ENCODE measurements at regions not wholly inside any gene's neighbourhood (a gene's known extent, or its start where the extent isn't known, plus 50 kb on each side); places are given as distances from the start of the nearest gene placed in this dataset.

GRCh38 chr11:95563173-95563572 is 226.4 kb downstream of the FAM76B start:
- no CpG with 5 or more reads among the region's 2 CpGs for WGBS (ENCODE audit: extremely low coverage, insufficient coverage, low lambda C conversion rate)

DNA sequence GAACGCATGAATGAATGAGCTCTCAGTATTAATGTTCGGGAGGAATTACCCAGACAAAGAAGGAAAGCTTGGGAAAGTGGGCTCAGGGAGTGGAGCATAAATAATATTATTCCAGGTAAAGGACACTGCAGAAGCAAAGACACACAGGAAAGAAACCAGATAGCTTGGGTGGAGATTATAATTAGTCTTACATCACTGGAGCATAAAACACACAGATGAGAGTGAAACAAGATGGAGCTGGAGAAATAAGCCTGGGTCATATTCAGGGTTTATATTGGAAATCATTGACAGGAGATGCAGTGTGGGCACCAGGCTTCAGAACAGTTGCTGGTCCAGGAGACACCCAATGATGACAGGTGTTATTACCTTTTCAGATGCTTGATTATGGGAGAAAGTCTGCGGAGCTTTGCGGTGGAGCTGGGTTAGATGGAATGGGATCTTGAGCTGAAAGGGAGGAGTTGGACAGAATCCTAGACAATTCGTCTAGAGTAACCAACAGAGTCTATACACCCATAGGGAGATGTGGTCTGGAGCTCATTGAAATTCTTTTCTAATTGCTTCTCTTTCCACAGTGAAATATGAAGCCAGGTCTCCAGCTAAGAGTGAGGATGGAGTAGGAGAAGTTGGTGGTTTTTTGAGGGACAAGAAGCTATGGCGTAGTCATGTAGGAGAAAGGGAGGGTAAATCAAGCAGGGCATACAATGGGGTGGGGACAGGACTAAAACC is 227.2 kb downstream of the FAM76B start:
- Histone ChIP-seq H3K56ac (ENCODE audit: low read length) (no peak overlapping the region), H3K4ac (ENCODE audit: low read depth, low read length) (no peak overlapping the region), H3K27me3 (ENCODE audit: insufficient read depth, low read length, poor library complexity) (peaks cover 2% of the 10 kb centered on the region), H3K18ac (ENCODE audit: low read length) (no peak overlapping the region), H3K79me1 (ENCODE audit: low read length) (no peaks in the 10 kb centered on the region), H2BK15ac (replicated peaks; ENCODE audit: low read depth) (no peak overlapping the region), H3K36me3 (ENCODE audit: control insufficient read depth, insufficient read depth, low read length) (no peaks in the 10 kb centered on the region), H3K4me2 (ENCODE audit: low read length) (no peak overlapping the region), H3K23ac (ENCODE audit: low read length) (no peak overlapping the region), H3K79me2 (ENCODE audit: control insufficient read depth, insufficient read depth, low read length) (no peaks in the 10 kb centered on the region), H3K4me3 (ENCODE audit: low read length) (no peak overlapping the region), H4K5ac (ENCODE audit: low read length) (no peak overlapping the region), H3K9ac (ENCODE audit: low read length) (no peak overlapping the region), H4K8ac (ENCODE audit: low read depth, low read length) (no peak overlapping the region), H3K27ac (ENCODE audit: low read depth, low read length) (no peak overlapping the region), H2BK120ac (ENCODE audit: low read depth, low read length) (no peak overlapping the region), H3K4me1 (ENCODE audit: control insufficient read depth, low read depth, low read length) (no peaks in the 10 kb centered on the region), H2AK5ac (ENCODE audit: low read length) (no peak overlapping the region), H2BK5ac (ENCODE audit: low read length) (no peak overlapping the region)
- no CpG with 5 or more reads among the region's 6 CpGs for WGBS (ENCODE audit: extremely low coverage, insufficient coverage, low lambda C conversion rate)
- DNase-seq: no peak

More at GRCh38 chr11:95563173-95563572, 226.4 kb downstream of the FAM76B start:
- no peaks in the 10 kb centered on the region for H3K36me3 ChIP-seq (ENCODE audit: control insufficient read depth, insufficient read depth, low read length)
- no peak overlapping the region for H3K4ac ChIP-seq (ENCODE audit: low read depth, low read length)
- H3K4me1 ChIP-seq (ENCODE audit: control insufficient read depth, low read depth, low read length): no peaks in the 10 kb centered on the region
- H3K27ac ChIP-seq (ENCODE audit: low read depth, low read length): no peak overlapping the region
- peak; percentile 22 for DNase-seq
- no peak overlapping the region for H2BK15ac ChIP-seq (replicated peaks; ENCODE audit: low read depth)
- no peaks in the 10 kb centered on the region for H3K79me1 ChIP-seq (ENCODE audit: low read length)
- peaks cover 2% of the 10 kb centered on the region for H3K27me3 ChIP-seq (ENCODE audit: insufficient read depth, low read length, poor library complexity)
- no peak overlapping the region for H3K9ac ChIP-seq (ENCODE audit: low read length)
- H3K4me2 ChIP-seq (ENCODE audit: low read length): no peak overlapping the region
- no peak overlapping the region for H4K5ac ChIP-seq (ENCODE audit: low read length)
- H2AK5ac ChIP-seq (ENCODE audit: low read length): no peak overlapping the region
- H3K18ac ChIP-seq (ENCODE audit: low read length): no peak overlapping the region
- H2BK120ac ChIP-seq (ENCODE audit: low read depth, low read length): no peak overlapping the region
- H3K79me2 ChIP-seq (ENCODE audit: control insufficient read depth, insufficient read depth, low read length): no peaks in the 10 kb centered on the region
- H3K23ac ChIP-seq (ENCODE audit: low read length): no peak overlapping the region
- no peak overlapping the region for H3K4me3 ChIP-seq (ENCODE audit: low read length)
- no peak overlapping the region for H4K8ac ChIP-seq (ENCODE audit: low read depth, low read length)
- H3K56ac ChIP-seq (ENCODE audit: low read length): no peak overlapping the region
- H2BK5ac ChIP-seq (ENCODE audit: low read length): no peak overlapping the region

DNA sequence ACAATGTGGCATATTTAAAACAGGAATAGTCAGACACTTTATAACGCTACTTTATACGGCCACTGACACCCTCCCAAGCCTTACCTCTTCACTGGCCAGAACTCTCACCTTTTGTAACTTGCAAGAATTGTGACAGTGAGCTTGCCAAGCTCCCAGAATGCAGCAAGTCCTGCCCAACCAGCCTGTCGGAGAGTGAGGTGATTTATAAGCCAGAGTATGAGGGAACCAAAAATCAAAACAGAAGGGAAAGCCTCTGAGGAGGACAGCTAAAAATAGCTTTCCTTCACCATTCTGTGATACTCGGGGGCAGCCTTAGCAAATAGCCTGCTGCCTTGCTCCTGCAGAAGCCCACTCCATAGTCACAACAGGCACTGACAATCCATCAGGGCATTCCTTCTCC is 229.7 kb downstream of the FAM76B start:
- H2BK120ac ChIP-seq (ENCODE audit: low read depth, low read length): no peak overlapping the region
- no peak overlapping the region for H4K8ac ChIP-seq (ENCODE audit: low read depth, low read length)
- H2BK5ac ChIP-seq (ENCODE audit: low read length): no peak overlapping the region
- H3K36me3 ChIP-seq (ENCODE audit: control insufficient read depth, insufficient read depth, low read length): no peaks in the 10 kb centered on the region
- H3K4me2 ChIP-seq (ENCODE audit: low read length): no peak overlapping the region
- H3K27me3 ChIP-seq (ENCODE audit: insufficient read depth, low read length, poor library complexity): peaks cover 2% of the 10 kb centered on the region
- WGBS (ENCODE audit: extremely low coverage, insufficient coverage, low lambda C conversion rate): no CpG with 5 or more reads among the region's 4 CpGs
- no peak overlapping the region for H3K18ac ChIP-seq (ENCODE audit: low read length)
- no peak overlapping the region for H4K5ac ChIP-seq (ENCODE audit: low read length)
- no peak for DNase-seq
- no peak overlapping the region for H2BK15ac ChIP-seq (replicated peaks; ENCODE audit: low read depth)
- H3K56ac ChIP-seq (ENCODE audit: low read length): no peak overlapping the region
- no peak overlapping the region for H2AK5ac ChIP-seq (ENCODE audit: low read length)
- no peaks in the 10 kb centered on the region for H3K79me2 ChIP-seq (ENCODE audit: control insufficient read depth, insufficient read depth, low read length)
- H3K9ac ChIP-seq (ENCODE audit: low read length): no peak overlapping the region
- H3K79me1 ChIP-seq (ENCODE audit: low read length): no peaks in the 10 kb centered on the region
- no peak overlapping the region for H3K23ac ChIP-seq (ENCODE audit: low read length)
- no peaks in the 10 kb centered on the region for H3K4me1 ChIP-seq (ENCODE audit: control insufficient read depth, low read depth, low read length)
- H3K4me3 ChIP-seq (ENCODE audit: low read length): no peak overlapping the region
- no peak overlapping the region for H3K27ac ChIP-seq (ENCODE audit: low read depth, low read length)
- no peak overlapping the region for H3K4ac ChIP-seq (ENCODE audit: low read depth, low read length)

DNA sequence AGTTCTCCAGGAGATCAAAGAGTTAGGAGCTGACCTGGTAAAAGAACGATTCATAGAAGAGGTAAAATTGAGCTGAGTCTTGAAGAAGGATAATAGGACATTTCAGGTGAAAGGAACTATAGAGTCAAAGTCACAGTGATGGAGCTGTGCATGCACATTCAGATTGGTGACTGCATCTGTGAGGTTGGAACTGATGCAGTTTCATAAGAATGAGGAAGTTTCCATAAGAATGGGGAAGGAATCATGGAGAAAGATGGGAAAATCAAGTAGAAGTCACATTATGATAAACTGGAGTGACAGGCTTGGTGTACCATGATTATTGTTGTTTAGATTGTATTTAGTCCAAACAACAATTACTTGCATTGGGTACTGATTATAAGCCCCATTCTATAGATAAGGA is 232.2 kb downstream of the FAM76B start:
- peaks cover 2% of the 10 kb centered on the region for H3K27me3 ChIP-seq (ENCODE audit: insufficient read depth, low read length, poor library complexity)
- H3K79me2 ChIP-seq (ENCODE audit: control insufficient read depth, insufficient read depth, low read length): no peaks in the 10 kb centered on the region
- H2BK120ac ChIP-seq (ENCODE audit: low read depth, low read length): no peak overlapping the region
- no peak overlapping the region for H3K9ac ChIP-seq (ENCODE audit: low read length)
- H2BK15ac ChIP-seq (replicated peaks; ENCODE audit: low read depth): no peak overlapping the region
- H3K23ac ChIP-seq (ENCODE audit: low read length): no peak overlapping the region
- no peak overlapping the region for H3K4me3 ChIP-seq (ENCODE audit: low read length)
- H3K18ac ChIP-seq (ENCODE audit: low read length): no peak overlapping the region
- WGBS (ENCODE audit: extremely low coverage, insufficient coverage, low lambda C conversion rate): no CpG with 5 or more reads among the region's 1 CpG
- no peak overlapping the region for H3K56ac ChIP-seq (ENCODE audit: low read length)
- no peak overlapping the region for H2BK5ac ChIP-seq (ENCODE audit: low read length)
- H2AK5ac ChIP-seq (ENCODE audit: low read length): no peak overlapping the region
- no peak overlapping the region for H3K4me2 ChIP-seq (ENCODE audit: low read length)
- H3K36me3 ChIP-seq (ENCODE audit: control insufficient read depth, insufficient read depth, low read length): no peaks in the 10 kb centered on the region
- no peaks in the 10 kb centered on the region for H3K79me1 ChIP-seq (ENCODE audit: low read length)
- H4K5ac ChIP-seq (ENCODE audit: low read length): no peak overlapping the region
- DNase-seq: no peak
- no peaks in the 10 kb centered on the region for H3K4me1 ChIP-seq (ENCODE audit: control insufficient read depth, low read depth, low read length)
- no peak overlapping the region for H3K4ac ChIP-seq (ENCODE audit: low read depth, low read length)
- H3K27ac ChIP-seq (ENCODE audit: low read depth, low read length): no peak overlapping the region
- no peak overlapping the region for H4K8ac ChIP-seq (ENCODE audit: low read depth, low read length)

- no peak overlapping the region for H3K18ac ChIP-seq (ENCODE audit: low read length)
- peak; percentile 8 for DNase-seq
- H3K4ac ChIP-seq (ENCODE audit: low read depth, low read length): no peak overlapping the region
- no peak overlapping the region for H4K5ac ChIP-seq (ENCODE audit: low read length)
- no peak overlapping the region for H3K27ac ChIP-seq (ENCODE audit: low read depth, low read length)
- no peak overlapping the region for H3K9ac ChIP-seq (ENCODE audit: low read length)
- no peak overlapping the region for H2AK5ac ChIP-seq (ENCODE audit: low read length)
- no peak overlapping the region for H3K4me3 ChIP-seq (ENCODE audit: low read length)
- H3K79me1 ChIP-seq (ENCODE audit: low read length): no peaks in the 10 kb centered on the region
- H3K4me1 ChIP-seq (ENCODE audit: control insufficient read depth, low read depth, low read length): no peaks in the 10 kb centered on the region
- H3K4me2 ChIP-seq (ENCODE audit: low read length): no peak overlapping the region
- H3K36me3 ChIP-seq (ENCODE audit: control insufficient read depth, insufficient read depth, low read length): no peaks in the 10 kb centered on the region
- no peak overlapping the region for H4K8ac ChIP-seq (ENCODE audit: low read depth, low read length)
- no peak overlapping the region for H3K56ac ChIP-seq (ENCODE audit: low read length)
- H2BK5ac ChIP-seq (ENCODE audit: low read length): no peak overlapping the region
- H3K79me2 ChIP-seq (ENCODE audit: control insufficient read depth, insufficient read depth, low read length): no peaks in the 10 kb centered on the region
- peaks cover 2% of the 10 kb centered on the region for H3K27me3 ChIP-seq (ENCODE audit: insufficient read depth, low read length, poor library complexity)
- H3K23ac ChIP-seq (ENCODE audit: low read length): no peak overlapping the region
- WGBS (ENCODE audit: extremely low coverage, insufficient coverage, low lambda C conversion rate): no CpG with 5 or more reads among the region's 5 CpGs
- H2BK15ac ChIP-seq (replicated peaks; ENCODE audit: low read depth): no peak overlapping the region
- H2BK120ac ChIP-seq (ENCODE audit: low read depth, low read length): no peak overlapping the region
Measured at GRCh38 chr11:95556342-95557163, 233.0 kb downstream of the FAM76B start.

All from mesendoderm (in vitro differentiated cells).